PC-3 (cell line): ENCODE measurements at regions not wholly inside any gene's neighbourhood (a gene's known extent, or its start where the extent isn't known, plus 50 kb on each side); places are given as distances from the start of the nearest gene placed in this dataset.

Source experiments
- ATAC-seq: fragments of 200-7000 bp; cut with Tn5 transposase; 2 replicates; pipeline ENCODE4 v1.9.1; 2020; ENCODE audit warnings: mild to moderate bottlenecking, moderate library complexity
- BruUV-seq: library from RNA; stranded (reverse); fragments of 400-500 nt; replicated peaks from 2 replicates; lab custom pipeline; 2021; lab: Mats Ljungman, UMichigan
- CTCF ChIA-PET: fragments of 300-600 bp; sonication (Branson Sonifier 250); formaldehyde crosslinking; loops from one replicate; lab custom pipeline; 2022; ENCODE audit warnings: antibody characterized with exemption; lab: Charles Lee
- POLR2A ChIA-PET: fragments of 300-600 bp; sonication (Branson Sonifier 250); formaldehyde crosslinking; loops from one replicate; lab custom pipeline; 2022; ENCODE audit warnings: antibody characterized with exemption; ENCODE audit not compliant: unreplicated experiment; lab: Charles Lee
- DNase-seq: peaks from one replicate; pipeline ENCODE4 v3.0.0-alpha.2; 2015
- H2AFZ ChIP-seq: fragments of 300-600 bp; sonication (generic); 2 replicates; pipeline ENCODE4 v1.6.0; 2016; ENCODE audit warnings: antibody characterized with exemption, low read length
- H3F3A ChIP-seq: fragments of 300-600 bp; sonication (generic); one replicate; pipeline ENCODE4 v1.6.0; 2017; ENCODE audit warnings: antibody characterized with exemption, low read length, control low read depth, mild to moderate bottlenecking; ENCODE audit not compliant: unreplicated experiment
- H3K27ac ChIP-seq: fragments of 300-600 bp; sonication (generic); 2 replicates; pipeline ENCODE4 v1.5.1; 2016; ENCODE audit warnings: mild to moderate bottlenecking, low read length
- H3K27me3 ChIP-seq: fragments of 300-600 bp; sonication (generic); 2 replicates; pipeline ENCODE4 v1.6.1; 2016; ENCODE audit warnings: low read length, mixed read lengths
- H3K36me3 ChIP-seq: fragments of 300-600 bp; sonication (generic); 2 replicates; pipeline ENCODE4 v1.6.1; 2016; ENCODE audit warnings: low read depth, mixed run types, low read length, mixed read lengths
- H3K4me1 ChIP-seq: fragments of 300-600 bp; sonication (generic); 2 replicates; pipeline ENCODE4 v1.5.1; 2016; ENCODE audit warnings: low read length; ENCODE audit not compliant: insufficient read depth
- H3K4me2 ChIP-seq: fragments of 300-600 bp; sonication (generic); 2 replicates; pipeline ENCODE4 v1.6.0; 2016; ENCODE audit warnings: low read length
- H3K4me3 ChIP-seq: fragments of 300-600 bp; sonication (generic); 2 replicates; pipeline ENCODE4 v1.5.1; 2016; ENCODE audit warnings: mild to moderate bottlenecking, low read length, mixed read lengths
- H3K79me2 ChIP-seq: fragments of 300-600 bp; sonication (generic); 2 replicates; pipeline ENCODE4 v1.6.1; 2017; ENCODE audit warnings: low read length, mixed read lengths
- H3K9ac ChIP-seq: fragments of 300-600 bp; sonication (generic); 2 replicates; pipeline ENCODE4 v1.6.0; 2016; ENCODE audit warnings: mild to moderate bottlenecking, low read length
- H3K9me2 ChIP-seq: fragments of 300-600 bp; sonication (generic); replicated peaks from 2 replicates; pipeline ENCODE4 v1.6.1; 2016; ENCODE audit warnings: mixed run types, low read length, mixed read lengths
- H3K9me3 ChIP-seq: fragments of 300-600 bp; sonication (generic); 2 replicates; pipeline ENCODE4 v1.6.1; 2016; ENCODE audit warnings: low read length, mixed read lengths
- H4K20me1 ChIP-seq: fragments of 300-600 bp; sonication (generic); 2 replicates; pipeline ENCODE4 v1.6.1; 2016; ENCODE audit warnings: low read length, mixed read lengths
- EZH2 ChIP-seq: fragments of 300-600 bp; sonication (generic); IDR thresholded peaks from one replicate; pipeline ENCODE4 v1.6.1; 2017; ENCODE audit warnings: antibody characterized with exemption, mild to moderate bottlenecking, low read length; ENCODE audit not compliant: unreplicated experiment
- EZH2phosphoT487 ChIP-seq: fragments of 300-600 bp; sonication (generic); IDR thresholded peaks from 2 replicates; pipeline ENCODE4 v1.6.1; 2018; ENCODE audit warnings: mild to moderate bottlenecking, antibody characterized with exemption, low read length, borderline replicate concordance
- intact Hi-C: fragments of 100-400 bp; cut with micrococcal nuclease; formaldehyde crosslinking; loops from 2 replicates; pipeline ENCODE4 v1.9.0; 2023
- TF ChIP-seq, protein P1 (sequence below): fragments of 300-600 bp; sonication (generic); conservative IDR thresholded peaks from 2 replicates; pipeline ENCODE4 v1.5.1; 2017; ENCODE audit warnings: antibody characterized with exemption, low read depth, mild to moderate bottlenecking, low read length

- H3K79me2 ChIP-seq, result no peaks in the 10 kb centered on the region
- H3K36me3 ChIP-seq, result no peaks in the 10 kb centered on the region
- TF ChIP-seq, protein P1, sequence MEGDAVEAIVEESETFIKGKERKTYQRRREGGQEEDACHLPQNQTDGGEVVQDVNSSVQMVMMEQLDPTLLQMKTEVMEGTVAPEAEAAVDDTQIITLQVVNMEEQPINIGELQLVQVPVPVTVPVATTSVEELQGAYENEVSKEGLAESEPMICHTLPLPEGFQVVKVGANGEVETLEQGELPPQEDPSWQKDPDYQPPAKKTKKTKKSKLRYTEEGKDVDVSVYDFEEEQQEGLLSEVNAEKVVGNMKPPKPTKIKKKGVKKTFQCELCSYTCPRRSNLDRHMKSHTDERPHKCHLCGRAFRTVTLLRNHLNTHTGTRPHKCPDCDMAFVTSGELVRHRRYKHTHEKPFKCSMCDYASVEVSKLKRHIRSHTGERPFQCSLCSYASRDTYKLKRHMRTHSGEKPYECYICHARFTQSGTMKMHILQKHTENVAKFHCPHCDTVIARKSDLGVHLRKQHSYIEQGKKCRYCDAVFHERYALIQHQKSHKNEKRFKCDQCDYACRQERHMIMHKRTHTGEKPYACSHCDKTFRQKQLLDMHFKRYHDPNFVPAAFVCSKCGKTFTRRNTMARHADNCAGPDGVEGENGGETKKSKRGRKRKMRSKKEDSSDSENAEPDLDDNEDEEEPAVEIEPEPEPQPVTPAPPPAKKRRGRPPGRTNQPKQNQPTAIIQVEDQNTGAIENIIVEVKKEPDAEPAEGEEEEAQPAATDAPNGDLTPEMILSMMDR, result no peak
- TF ChIP-seq EZH2 (no peak), EZH2phosphoT487 (no peak)
- H3K9me3 ChIP-seq, result peaks cover 21% of the 10 kb centered on the region
- H3K9me2 ChIP-seq, result no peaks in the 10 kb centered on the region
- no TSS peak for BruUV-seq
- no peaks in the 10 kb centered on the region for H3F3A ChIP-seq
- ATAC-seq (no peak), DNase-seq (no peak)
- H3K27me3 ChIP-seq, result no peaks in the 10 kb centered on the region
- ChIA-PET POLR2A (no interaction called here), CTCF (no interaction called here)
- no peak overlapping the region for H3K9ac ChIP-seq
- H3K4me2 ChIP-seq, result no peak overlapping the region
- H4K20me1 ChIP-seq, result no peaks in the 10 kb centered on the region
- H2AFZ ChIP-seq, result no peak overlapping the region
- no peak overlapping the region for H3K27ac ChIP-seq
- intact Hi-C loops, result no loop called here
- no peak overlapping the region for H3K4me3 ChIP-seq
- no peaks in the 10 kb centered on the region for H3K4me1 ChIP-seq
Observed at GRCh38 chr20:55584964-55585363, 420.4 kb downstream of the CBLN4 start.

DNA sequence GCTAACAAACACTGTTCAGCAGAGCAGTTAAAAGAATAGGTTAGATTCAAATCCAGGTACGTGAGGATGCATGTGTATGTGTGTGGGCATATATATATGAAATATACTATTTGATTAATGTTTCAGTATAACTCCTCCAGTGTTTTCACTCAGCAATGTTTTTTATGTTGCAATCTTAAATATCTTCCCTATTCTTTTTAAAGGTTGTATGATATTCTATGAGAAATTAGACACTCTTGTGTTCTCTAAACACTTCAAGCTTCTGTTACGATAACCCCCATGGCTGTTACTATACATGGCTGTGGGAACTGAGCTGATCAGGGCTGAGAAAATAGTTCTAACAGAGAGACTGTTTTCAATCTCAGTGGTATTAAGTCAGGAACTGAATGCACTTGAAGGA, 421.0 kb downstream of the CBLN4 start:
- POLR2A ChIA-PET, result no interaction called here
- intact Hi-C loops, result no loop called here

GRCh38 chr20:55583036-55583435, 422.3 kb downstream of the CBLN4 start:
- Histone ChIP-seq H4K20me1 (no peaks in the 10 kb centered on the region), H3K4me3 (no peak overlapping the region), H3K27ac (no peak overlapping the region), H3K9ac (no peak overlapping the region), H3F3A (no peaks in the 10 kb centered on the region), H3K4me1 (no peaks in the 10 kb centered on the region), H3K9me3 (peaks cover 23% of the 10 kb centered on the region; the same call in 1 of the 2 replicates), H3K9me2 (no peaks in the 10 kb centered on the region), H3K4me2 (no peak overlapping the region), H3K27me3 (no peaks in the 10 kb centered on the region), H2AFZ (no peak overlapping the region), H3K36me3 (no peaks in the 10 kb centered on the region), H3K79me2 (no peaks in the 10 kb centered on the region)
- TF ChIP-seq, protein P1, result no peak
- TF ChIP-seq EZH2, result no peak
- no peak for TF ChIP-seq EZH2phosphoT487
- intact Hi-C loops, result no loop called here
- ChIA-PET CTCF (no interaction called here), POLR2A (no interaction called here)
- ATAC-seq, result no peak
- no TSS peak for BruUV-seq
- DNase-seq, result no peak

More for the DNA sequence above, 421.0 kb downstream of the CBLN4 start:
- Histone ChIP-seq H3K9me3 (peaks cover 22% of the 10 kb centered on the region), H3K27ac (no peak overlapping the region), H3K36me3 (no peaks in the 10 kb centered on the region), H3K79me2 (no peaks in the 10 kb centered on the region), H3K4me1 (no peaks in the 10 kb centered on the region), H3K9ac (no peak overlapping the region), H3K9me2 (no peaks in the 10 kb centered on the region), H4K20me1 (no peaks in the 10 kb centered on the region), H3K4me2 (no peak overlapping the region), H3K27me3 (no peaks in the 10 kb centered on the region), H3K4me3 (no peak overlapping the region), H2AFZ (no peak overlapping the region), H3F3A (no peaks in the 10 kb centered on the region)
- BruUV-seq, result no TSS peak
- DNase-seq (no peak), ATAC-seq (no peak)
- CTCF ChIA-PET, result no interaction called here
- TF ChIP-seq EZH2 (no peak), EZH2phosphoT487 (no peak)
- TF ChIP-seq, protein P1, result no peak
